ENCODE measurements at regions not wholly inside any gene's neighbourhood (a gene's known extent, or its start where the extent isn't known, plus 50 kb on each side); places are given as distances from the start of the nearest gene placed in this dataset.

GRCh38 chr3:177377166-177377565, 179.9 kb upstream of the TBL1XR1 start:
- Histone ChIP-seq H3K36me3 (no peaks in the 10 kb centered on the region), H3K27me3 (no peaks in the 10 kb centered on the region), H3K27ac (no peak overlapping the region), H3K4me1 (ENCODE audit: control insufficient read depth in 1 of 2, insufficient read depth in 1 of 2, low read depth in 1 of 2, low read length in 1 of 2) (no peaks in the 10 kb centered on the region), H3K9me3 (no peaks in the 10 kb centered on the region), H3K4me3 (ENCODE audit: low read depth in 1 of 2, low read length in 1 of 2) (no peak overlapping the region)
- TF ChIP-seq, protein P1, sequence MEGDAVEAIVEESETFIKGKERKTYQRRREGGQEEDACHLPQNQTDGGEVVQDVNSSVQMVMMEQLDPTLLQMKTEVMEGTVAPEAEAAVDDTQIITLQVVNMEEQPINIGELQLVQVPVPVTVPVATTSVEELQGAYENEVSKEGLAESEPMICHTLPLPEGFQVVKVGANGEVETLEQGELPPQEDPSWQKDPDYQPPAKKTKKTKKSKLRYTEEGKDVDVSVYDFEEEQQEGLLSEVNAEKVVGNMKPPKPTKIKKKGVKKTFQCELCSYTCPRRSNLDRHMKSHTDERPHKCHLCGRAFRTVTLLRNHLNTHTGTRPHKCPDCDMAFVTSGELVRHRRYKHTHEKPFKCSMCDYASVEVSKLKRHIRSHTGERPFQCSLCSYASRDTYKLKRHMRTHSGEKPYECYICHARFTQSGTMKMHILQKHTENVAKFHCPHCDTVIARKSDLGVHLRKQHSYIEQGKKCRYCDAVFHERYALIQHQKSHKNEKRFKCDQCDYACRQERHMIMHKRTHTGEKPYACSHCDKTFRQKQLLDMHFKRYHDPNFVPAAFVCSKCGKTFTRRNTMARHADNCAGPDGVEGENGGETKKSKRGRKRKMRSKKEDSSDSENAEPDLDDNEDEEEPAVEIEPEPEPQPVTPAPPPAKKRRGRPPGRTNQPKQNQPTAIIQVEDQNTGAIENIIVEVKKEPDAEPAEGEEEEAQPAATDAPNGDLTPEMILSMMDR (IDR thresholded peaks at IDR 0.05), result no peak

GRCh38 chr3:177378168-177378567, 180.9 kb upstream of the TBL1XR1 start:
- TF ChIP-seq, protein P1 (IDR thresholded peaks at IDR 0.05), result no peak
- H3K4me1 ChIP-seq (ENCODE audit: control insufficient read depth in 1 of 2, insufficient read depth in 1 of 2, low read depth in 1 of 2, low read length in 1 of 2), result no peaks in the 10 kb centered on the region

GRCh38 chr3:177379045-177379444, 181.8 kb upstream of the TBL1XR1 start:
- Histone ChIP-seq H3K4me1 (ENCODE audit: control insufficient read depth in 1 of 2, insufficient read depth in 1 of 2, low read depth in 1 of 2, low read length in 1 of 2) (no peaks in the 10 kb centered on the region), H3K9me3 (no peaks in the 10 kb centered on the region), H3K27ac (no peak overlapping the region), H3K4me3 (ENCODE audit: low read depth in 1 of 2, low read length in 1 of 2) (no peak overlapping the region), H3K36me3 (no peaks in the 10 kb centered on the region), H3K27me3 (no peaks in the 10 kb centered on the region)
- TF ChIP-seq, protein P1 (IDR thresholded peaks at IDR 0.05), result no peak

More at GRCh38 chr3:177378168-177378567, 180.9 kb upstream of the TBL1XR1 start:
- Histone ChIP-seq H3K27me3 (no peaks in the 10 kb centered on the region), H3K36me3 (no peaks in the 10 kb centered on the region), H3K9me3 (no peaks in the 10 kb centered on the region), H3K27ac (no peak overlapping the region), H3K4me3 (ENCODE audit: low read depth in 1 of 2, low read length in 1 of 2) (no peak overlapping the region)

GRCh38 chr3:177381070-177381469, 183.8 kb upstream of the TBL1XR1 start:
- TF ChIP-seq, protein P1 (IDR thresholded peaks at IDR 0.05), result no peak

GRCh38 chr3:177382944-177383343, 185.7 kb upstream of the TBL1XR1 start:
- TF ChIP-seq, protein P1 (IDR thresholded peaks at IDR 0.05), result no peak
- Histone ChIP-seq H3K27me3 (no peaks in the 10 kb centered on the region), H3K36me3 (no peaks in the 10 kb centered on the region), H3K9me3 (no peaks in the 10 kb centered on the region), H3K27ac (no peak overlapping the region), H3K4me1 (ENCODE audit: control insufficient read depth in 1 of 2, insufficient read depth in 1 of 2, low read depth in 1 of 2, low read length in 1 of 2) (peaks cover 0 to 8% of the 10 kb centered on the region in 2 experiments), H3K4me3 (ENCODE audit: low read depth in 1 of 2, low read length in 1 of 2) (no peak overlapping the region)

More at GRCh38 chr3:177381070-177381469, 183.8 kb upstream of the TBL1XR1 start:
- Histone ChIP-seq H3K4me3 (ENCODE audit: low read depth in 1 of 2, low read length in 1 of 2) (no peak overlapping the region), H3K27ac (no peak overlapping the region), H3K36me3 (no peaks in the 10 kb centered on the region), H3K27me3 (no peaks in the 10 kb centered on the region), H3K9me3 (no peaks in the 10 kb centered on the region), H3K4me1 (ENCODE audit: control insufficient read depth in 1 of 2, insufficient read depth in 1 of 2, low read depth in 1 of 2, low read length in 1 of 2) (peaks cover 0 to 8% of the 10 kb centered on the region in 2 experiments)

DNA sequence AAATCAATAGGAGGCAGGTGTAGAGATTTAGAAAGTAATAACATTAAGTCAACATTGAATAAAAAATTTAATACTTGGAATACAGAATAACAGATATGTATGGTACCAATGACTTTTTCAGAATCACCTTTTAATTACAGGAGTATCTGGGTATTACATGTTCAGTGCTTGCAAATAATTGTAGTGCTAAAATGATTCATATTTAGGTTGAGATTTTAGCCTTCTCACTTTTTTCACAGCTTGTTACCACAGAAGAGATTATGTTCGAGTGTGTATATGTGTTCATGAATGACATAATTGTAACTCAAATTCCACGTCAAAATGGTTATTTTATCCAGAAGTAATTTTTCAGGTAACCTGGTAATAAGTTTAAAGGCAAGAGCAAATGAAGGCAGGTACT, 187.9 kb upstream of the TBL1XR1 start:
- peaks cover 0 to 8% of the 10 kb centered on the region in 2 experiments for H3K4me1 ChIP-seq (ENCODE audit: control insufficient read depth in 1 of 2, insufficient read depth in 1 of 2, low read depth in 1 of 2, low read length in 1 of 2)
- H3K27ac ChIP-seq, result no peak overlapping the region
- no peaks in the 10 kb centered on the region for H3K9me3 ChIP-seq
- TF ChIP-seq, protein P1 (IDR thresholded peaks at IDR 0.05), result no peak
- no peaks in the 10 kb centered on the region for H3K36me3 ChIP-seq
- H3K4me3 ChIP-seq (ENCODE audit: low read depth in 1 of 2, low read length in 1 of 2), result no peak overlapping the region
- no peaks in the 10 kb centered on the region for H3K27me3 ChIP-seq
